HT1080 (cell line): ENCODE measurements at regions not wholly inside any gene's neighbourhood (a gene's known extent, or its start where the extent isn't known, plus 50 kb on each side); places are given as distances from the start of the nearest gene placed in this dataset.
"Not testable (repeated sequence)": the region's sequence is repeated elsewhere in the genome, so short reads cannot be mapped to it uniquely, and the experiment has no call there.

ENCODE experiments used
- DNase-seq: peaks from one replicate; pipeline ENCODE4 v3.0.0-alpha.2; 2015; ENCODE audit warnings: low read depth

GRCh38 chr2:175872721-175873120 is 129.3 kb downstream of the LNPK start:
- DNase-seq, result peak; percentile 39

- no peak for DNase-seq
These were observed 130.1 kb downstream of the LNPK start for GRCh38 chr2:175872005-175872348.

- no peak for DNase-seq
These were observed 130.6 kb downstream of the LNPK start for GRCh38 chr2:175871331-175872004.

- DNase-seq, result no peak
These were observed 136.4 kb downstream of the LNPK start for GRCh38 chr2:175865716-175866115.

GRCh38 chr2:175864137-175864850 is 137.8 kb downstream of the LNPK start:
- DNase-seq, result no peak

GRCh38 chr2:175861958-175862357 is 140.1 kb downstream of the LNPK start:
- no peak for DNase-seq

GRCh38 chr2:175855794-175856453 is 146.1 kb downstream of the LNPK start:
- peak; percentile 81 for DNase-seq

- DNase-seq, result no peak
These were observed 146.8 kb downstream of the LNPK start for GRCh38 chr2:175855236-175855635.

GRCh38 chr2:175854665-175855064 is 147.4 kb downstream of the LNPK start:
- no peak for DNase-seq

- no peak for DNase-seq
These were observed 147.9 kb downstream of the LNPK start for GRCh38 chr2:175854129-175854528.

- no peak for DNase-seq
These were observed 148.5 kb downstream of the LNPK start for GRCh38 chr2:175853616-175853890.

GRCh38 chr2:175852879-175853615 is 149.0 kb downstream of the LNPK start:
- no peak for DNase-seq

GRCh38 chr2:175847128-175847527 is 154.9 kb downstream of the LNPK start:
- DNase-seq, result no peak

- DNase-seq, result peak; percentile 88
These were observed 157.9 kb downstream of the LNPK start for GRCh38 chr2:175844169-175844568.

GRCh38 chr2:175843625-175844024 is 158.4 kb downstream of the LNPK start:
- no peak for DNase-seq

- no peak for DNase-seq
These were observed 159.1 kb downstream of the LNPK start for GRCh38 chr2:175842996-175843395.

- DNase-seq, result not testable (repeated sequence)
These were observed 161.3 kb downstream of the LNPK start for GRCh38 chr2:175840765-175841164.

- DNase-seq, result no peak
These were observed 161.8 kb downstream of the LNPK start for GRCh38 chr2:175840256-175840655.

GRCh38 chr2:175838979-175839378 is 163.1 kb downstream of the LNPK start:
- no peak for DNase-seq

GRCh38 chr2:175837046-175837445 is 165.0 kb downstream of the LNPK start:
- DNase-seq, result peak; percentile 87

GRCh38 chr2:175836361-175836760 is 165.7 kb downstream of the LNPK start:
- DNase-seq, result no peak

- DNase-seq, result no peak
These were observed 167.6 kb downstream of the LNPK start for GRCh38 chr2:175834477-175834876.
